PC-9 (cell line): ENCODE measurements at regions not wholly inside any gene's neighbourhood (a gene's known extent, or its start where the extent isn't known, plus 50 kb on each side); places are given as distances from the start of the nearest gene placed in this dataset.
"Not testable (repeated sequence)": the region's sequence is repeated elsewhere in the genome, so short reads cannot be mapped to it uniquely, and the experiment has no call there.

ENCODE experiments used
- BruUV-seq: library from RNA; stranded (reverse); fragments of 400-500 nt; replicated peaks from 2 replicates; lab custom pipeline; 2021; lab: Mats Ljungman, UMichigan
- CTCF ChIA-PET: fragments of 300-600 bp; sonication (Branson Sonifier 250); formaldehyde crosslinking; loops from one replicate; lab custom pipeline; 2022; ENCODE audit warnings: antibody characterized with exemption; lab: Charles Lee
- POLR2A ChIA-PET: fragments of 300-600 bp; sonication (Branson Sonifier 250); formaldehyde crosslinking; loops from one replicate; lab custom pipeline; 2022; ENCODE audit warnings: antibody characterized with exemption; ENCODE audit not compliant: unreplicated experiment; lab: Charles Lee
- DNase-seq, 2 experiments: peaks; one replicate each; pipeline versions ENCODE4 v3.0.0 to v3.0.0-alpha.2; 2015 to 2022; ENCODE audit warnings: mixed read lengths in 1 of 2
- H2AFZ ChIP-seq: fragments of 200-600 bp; sonication (generic); 2 replicates; pipeline ENCODE4 v1.8.1; 2017; ENCODE audit warnings: antibody characterized with exemption
- H3F3A ChIP-seq: fragments of 200-600 bp; sonication (generic); 2 replicates; pipeline ENCODE4 v1.8.1; 2017; ENCODE audit warnings: antibody characterized with exemption, mild to moderate bottlenecking, low read depth; ENCODE audit not compliant: insufficient read depth
- H3K27ac ChIP-seq: fragments of 200-600 bp; sonication (generic); 2 replicates; pipeline ENCODE4 v1.6.1; 2016; ENCODE audit warnings: mixed run types
- H3K27me3 ChIP-seq: fragments of 200-600 bp; sonication (generic); 2 replicates; pipeline ENCODE4 v1.6.1; 2016; ENCODE audit warnings: low read depth, mixed run types; ENCODE audit not compliant: insufficient read depth
- H3K36me3 ChIP-seq: fragments of 200-600 bp; sonication (generic); 2 replicates; pipeline ENCODE4 v1.6.1; 2016; ENCODE audit warnings: low read depth, mixed run types
- H3K4me1 ChIP-seq: fragments of 200-600 bp; sonication (generic); replicated peaks from 2 replicates; pipeline ENCODE4 v1.6.1; 2016; ENCODE audit warnings: mixed run types; ENCODE audit not compliant: insufficient read depth
- H3K4me2 ChIP-seq: fragments of 200-600 bp; sonication (generic); 2 replicates; pipeline ENCODE4 v1.6.1; 2017; ENCODE audit warnings: mixed run types
- H3K4me3 ChIP-seq: fragments of 200-600 bp; sonication (generic); 2 replicates; pipeline ENCODE4 v1.6.1; 2016; ENCODE audit warnings: mixed run types
- H3K79me2 ChIP-seq: fragments of 200-600 bp; sonication (generic); 2 replicates; pipeline ENCODE4 v1.6.1; 2017; ENCODE audit warnings: low read depth, mixed run types
- H3K9me2 ChIP-seq: fragments of 200-600 bp; sonication (generic); 2 replicates; pipeline ENCODE4 v1.8.1; 2017; ENCODE audit warnings: mild to moderate bottlenecking; ENCODE audit not compliant: insufficient read depth
- H3K9me3 ChIP-seq: fragments of 200-600 bp; sonication (generic); 2 replicates; pipeline ENCODE4 v1.8.1; 2016; ENCODE audit warnings: low read depth; ENCODE audit not compliant: insufficient read depth
- H4K20me1 ChIP-seq: fragments of 200-600 bp; sonication (generic); 2 replicates; pipeline ENCODE4 v1.8.1; 2017; ENCODE audit not compliant: insufficient read depth
- EZH2 ChIP-seq: fragments of 200-600 bp; sonication (generic); IDR thresholded peaks from 2 replicates; pipeline ENCODE4 v1.8.0; 2017; ENCODE audit warnings: antibody characterized with exemption, low read depth
- intact Hi-C: fragments of 100-400 bp; cut with micrococcal nuclease; formaldehyde crosslinking; loops from one replicate; pipeline ENCODE4 v1.10.0; 2022; ENCODE audit not compliant: unreplicated experiment
- TF ChIP-seq, protein P1 (sequence below): fragments of 200-600 bp; sonication (generic); conservative IDR thresholded peaks from 2 replicates; pipeline ENCODE4 v1.6.1; 2017; ENCODE audit warnings: mixed run types, antibody characterized with exemption, mild to moderate bottlenecking, moderate library complexity

DNA sequence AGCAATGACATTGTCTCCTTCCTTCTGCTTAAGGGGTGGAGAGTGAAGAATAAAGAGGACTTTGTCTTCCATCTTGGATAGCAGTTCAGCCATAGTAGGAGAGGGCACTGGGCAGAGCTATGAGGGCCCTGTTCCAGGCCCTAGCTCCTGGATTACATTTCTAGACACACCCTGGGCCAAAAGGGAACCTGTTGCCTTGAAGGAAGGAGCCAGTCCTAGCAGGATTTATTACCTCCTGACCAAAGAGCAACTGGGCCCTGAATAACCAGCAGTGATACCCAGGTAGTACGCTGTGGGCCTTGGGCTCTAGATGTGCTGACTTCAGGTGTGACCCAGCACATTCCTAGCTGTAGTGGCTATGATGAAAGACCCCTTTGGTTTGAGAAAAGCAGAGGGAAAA, 95.8 kb downstream of the RMI1 start:
- no peak overlapping the region for H3K4me2 ChIP-seq
- BruUV-seq: no TSS peak
- no peaks in the 10 kb centered on the region for H3K9me3 ChIP-seq
- no peaks in the 10 kb centered on the region for H3K79me2 ChIP-seq
- H3K4me3 ChIP-seq: no peak overlapping the region
- no peaks in the 10 kb centered on the region; the same call in 1 of the 2 replicates for H3K27me3 ChIP-seq
- no peak for DNase-seq
- intact Hi-C loops: no loop called here
- no peaks in the 10 kb centered on the region for H3K36me3 ChIP-seq
- H3F3A ChIP-seq: no peaks in the 10 kb centered on the region
- H3K9me2 ChIP-seq: peaks cover 5% of the 10 kb centered on the region; the same call in 1 of the 2 replicates
- CTCF ChIA-PET: no interaction called here
- H2AFZ ChIP-seq: no peak overlapping the region
- POLR2A ChIA-PET: no interaction called here
- no peak overlapping the region for H3K27ac ChIP-seq
- H4K20me1 ChIP-seq: no peaks in the 10 kb centered on the region
- TF ChIP-seq, protein P1, sequence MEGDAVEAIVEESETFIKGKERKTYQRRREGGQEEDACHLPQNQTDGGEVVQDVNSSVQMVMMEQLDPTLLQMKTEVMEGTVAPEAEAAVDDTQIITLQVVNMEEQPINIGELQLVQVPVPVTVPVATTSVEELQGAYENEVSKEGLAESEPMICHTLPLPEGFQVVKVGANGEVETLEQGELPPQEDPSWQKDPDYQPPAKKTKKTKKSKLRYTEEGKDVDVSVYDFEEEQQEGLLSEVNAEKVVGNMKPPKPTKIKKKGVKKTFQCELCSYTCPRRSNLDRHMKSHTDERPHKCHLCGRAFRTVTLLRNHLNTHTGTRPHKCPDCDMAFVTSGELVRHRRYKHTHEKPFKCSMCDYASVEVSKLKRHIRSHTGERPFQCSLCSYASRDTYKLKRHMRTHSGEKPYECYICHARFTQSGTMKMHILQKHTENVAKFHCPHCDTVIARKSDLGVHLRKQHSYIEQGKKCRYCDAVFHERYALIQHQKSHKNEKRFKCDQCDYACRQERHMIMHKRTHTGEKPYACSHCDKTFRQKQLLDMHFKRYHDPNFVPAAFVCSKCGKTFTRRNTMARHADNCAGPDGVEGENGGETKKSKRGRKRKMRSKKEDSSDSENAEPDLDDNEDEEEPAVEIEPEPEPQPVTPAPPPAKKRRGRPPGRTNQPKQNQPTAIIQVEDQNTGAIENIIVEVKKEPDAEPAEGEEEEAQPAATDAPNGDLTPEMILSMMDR: no peak
- TF ChIP-seq EZH2: no peak
- no peaks in the 10 kb centered on the region for H3K4me1 ChIP-seq

DNA sequence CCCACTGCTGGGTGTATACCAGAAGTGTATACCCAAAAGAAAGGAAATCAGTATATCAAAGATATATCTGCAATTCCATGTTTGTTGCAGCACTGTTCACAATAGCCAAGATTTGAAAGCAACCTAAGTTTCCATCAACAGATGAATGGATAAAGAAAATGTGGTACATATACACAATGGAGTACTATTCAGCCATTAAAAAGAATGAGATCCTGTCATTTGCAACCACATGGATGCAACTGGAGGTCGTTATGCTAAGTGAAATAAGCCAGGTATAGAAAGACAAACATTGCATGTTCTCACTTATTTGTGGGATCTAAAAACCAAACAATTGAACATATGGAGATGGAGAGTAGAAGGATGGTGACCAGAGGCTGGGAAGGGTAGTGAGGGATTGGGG, 97.2 kb downstream of the RMI1 start:
- H3K79me2 ChIP-seq, H3K27ac ChIP-seq, H2AFZ ChIP-seq, H3K4me1 ChIP-seq, intact Hi-C loops, H3K9me2 ChIP-seq, H3K4me3 ChIP-seq, POLR2A ChIA-PET, H4K20me1 ChIP-seq, H3K36me3 ChIP-seq, H3K9me3 ChIP-seq, H3F3A ChIP-seq, CTCF ChIA-PET, H3K27me3 ChIP-seq, H3K4me2 ChIP-seq, BruUV-seq, DNase-seq: not testable (repeated sequence)

DNA sequence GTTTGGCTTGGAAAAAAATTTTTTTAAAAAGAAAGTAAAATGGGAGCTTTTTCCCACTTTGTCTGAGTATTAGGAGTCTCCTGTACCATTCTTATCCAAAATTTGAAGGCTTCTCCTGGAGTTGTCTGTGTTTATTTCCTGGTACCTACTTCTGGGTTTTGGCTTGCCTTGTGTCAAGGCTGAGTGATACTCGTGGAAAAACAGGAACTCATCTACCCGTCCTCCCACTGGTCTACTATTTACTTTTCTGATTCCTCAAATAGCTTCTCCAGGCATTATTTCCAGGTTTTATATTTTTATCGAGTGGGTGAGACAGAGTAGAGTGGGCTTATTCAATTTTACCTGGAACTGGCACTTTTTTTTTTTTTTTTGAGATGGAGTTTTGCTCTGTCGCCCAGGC, 99.4 kb downstream of the RMI1 start:
- BruUV-seq: no TSS peak
- Histone ChIP-seq H3K36me3 (no peaks in the 10 kb centered on the region), H3K27ac (no peak overlapping the region), H3K4me1 (no peaks in the 10 kb centered on the region), H4K20me1 (no peaks in the 10 kb centered on the region), H3K9me3 (no peaks in the 10 kb centered on the region), H2AFZ (no peak overlapping the region), H3K27me3 (no peaks in the 10 kb centered on the region; the same call in 1 of the 2 replicates), H3K4me2 (no peak overlapping the region), H3F3A (no peaks in the 10 kb centered on the region), H3K4me3 (no peak overlapping the region), H3K9me2 (no peaks in the 10 kb centered on the region), H3K79me2 (no peaks in the 10 kb centered on the region)
- no peak for DNase-seq
- TF ChIP-seq, protein P1: no peak
- no peak for TF ChIP-seq EZH2
- ChIA-PET CTCF (no interaction called here), POLR2A (interaction anchor here (0.6 kb wide), 1 partner anchor 68 kb away, joined by 4 read pairs; no protein-coding TSS in a partner anchor)
- intact Hi-C loops: no loop called here
